ENCODE measurements at regions not wholly inside any gene's neighbourhood (a gene's known extent, or its start where the extent isn't known, plus 50 kb on each side); places are given as distances from the start of the nearest gene placed in this dataset.

- TF ChIP-seq CTCF (IDR thresholded peaks at IDR 0.05) (no peak), POLR2A (IDR thresholded peaks at IDR 0.05) (no peak)
Measured at GRCh38 chr11:23087407-23087806, 227.1 kb upstream of the CCDC179 start.
